Endothelial cell of hepatic sinusoid (primary cell): ENCODE measurements at regions not wholly inside any gene's neighbourhood (a gene's known extent, or its start where the extent isn't known, plus 50 kb on each side); places are given as distances from the start of the nearest gene placed in this dataset.

Source experiments
- in situ Hi-C: cut with HindIII; loops from 2 replicates; pipeline ENCODE4 v1.10.0; 2017; ENCODE audit warnings: low sequenced_read_pairs

DNA sequence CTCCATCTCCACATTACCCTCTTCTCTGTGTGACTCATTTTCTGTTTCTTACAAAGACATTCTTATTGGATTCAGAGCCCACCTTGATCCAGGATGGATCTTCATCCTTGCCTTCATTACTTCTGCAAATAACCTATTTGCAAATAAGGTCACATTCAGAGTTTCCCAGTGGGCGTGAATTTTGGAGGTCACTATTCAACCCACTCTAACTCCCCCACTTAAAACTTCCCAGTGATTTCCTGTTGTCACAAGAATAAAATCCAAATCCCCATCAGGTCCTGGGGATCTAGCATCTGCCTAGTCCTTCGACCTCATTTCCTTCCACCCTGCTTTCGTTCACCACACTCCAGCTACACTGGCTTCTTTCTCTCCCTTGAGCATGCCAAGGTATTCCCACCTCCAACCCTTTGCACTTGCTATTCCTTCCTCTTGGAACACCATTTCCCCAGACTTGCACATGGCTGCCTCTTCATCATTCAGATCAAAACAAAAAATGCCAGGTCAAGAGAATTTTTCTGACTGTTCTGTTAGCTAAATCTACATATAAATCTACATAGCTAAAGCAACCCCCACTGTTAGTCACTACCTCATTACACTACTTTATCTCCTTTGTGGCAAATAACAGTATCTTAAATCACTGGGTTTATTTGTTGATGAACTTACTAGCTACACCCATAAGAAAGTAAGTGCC lies 187.2 kb downstream of the TOMM20 start:
- in situ Hi-C loops, result no loop called here

GRCh38 chr1:234940841-234941240 lies 187.8 kb downstream of the TOMM20 start:
- in situ Hi-C loops, result no loop called here

GRCh38 chr1:234938924-234939323 lies 189.7 kb downstream of the TOMM20 start:
- in situ Hi-C loops, result no loop called here

GRCh38 chr1:234938135-234938534 lies 190.5 kb downstream of the TOMM20 start:
- in situ Hi-C loops, result no loop called here

- in situ Hi-C loops, result no loop called here
Measured at GRCh38 chr1:234936612-234937389, 191.8 kb downstream of the TOMM20 start.

GRCh38 chr1:234934611-234935033 lies 194.0 kb downstream of the TOMM20 start:
- in situ Hi-C loops, result no loop called here

DNA sequence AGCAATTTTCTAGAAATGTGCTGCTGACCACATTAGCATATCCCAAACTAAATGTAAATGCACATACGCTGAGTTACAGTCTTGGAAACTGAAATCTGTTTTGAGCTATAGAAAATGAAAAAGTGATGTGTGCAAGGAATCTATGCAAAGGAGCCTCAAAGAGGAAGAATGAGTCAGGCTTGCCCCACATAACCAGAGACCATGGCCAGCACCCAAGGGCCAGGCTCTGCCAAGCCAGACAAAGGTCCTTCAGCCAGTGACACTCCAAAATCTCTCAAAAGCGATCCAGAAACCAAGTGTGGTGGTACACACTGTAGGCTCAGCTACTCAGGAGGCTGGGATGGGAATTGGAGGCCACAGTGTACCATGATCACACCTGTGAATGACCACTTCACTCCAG lies 195.2 kb downstream of the TOMM20 start:
- in situ Hi-C loops, result no loop called here

DNA sequence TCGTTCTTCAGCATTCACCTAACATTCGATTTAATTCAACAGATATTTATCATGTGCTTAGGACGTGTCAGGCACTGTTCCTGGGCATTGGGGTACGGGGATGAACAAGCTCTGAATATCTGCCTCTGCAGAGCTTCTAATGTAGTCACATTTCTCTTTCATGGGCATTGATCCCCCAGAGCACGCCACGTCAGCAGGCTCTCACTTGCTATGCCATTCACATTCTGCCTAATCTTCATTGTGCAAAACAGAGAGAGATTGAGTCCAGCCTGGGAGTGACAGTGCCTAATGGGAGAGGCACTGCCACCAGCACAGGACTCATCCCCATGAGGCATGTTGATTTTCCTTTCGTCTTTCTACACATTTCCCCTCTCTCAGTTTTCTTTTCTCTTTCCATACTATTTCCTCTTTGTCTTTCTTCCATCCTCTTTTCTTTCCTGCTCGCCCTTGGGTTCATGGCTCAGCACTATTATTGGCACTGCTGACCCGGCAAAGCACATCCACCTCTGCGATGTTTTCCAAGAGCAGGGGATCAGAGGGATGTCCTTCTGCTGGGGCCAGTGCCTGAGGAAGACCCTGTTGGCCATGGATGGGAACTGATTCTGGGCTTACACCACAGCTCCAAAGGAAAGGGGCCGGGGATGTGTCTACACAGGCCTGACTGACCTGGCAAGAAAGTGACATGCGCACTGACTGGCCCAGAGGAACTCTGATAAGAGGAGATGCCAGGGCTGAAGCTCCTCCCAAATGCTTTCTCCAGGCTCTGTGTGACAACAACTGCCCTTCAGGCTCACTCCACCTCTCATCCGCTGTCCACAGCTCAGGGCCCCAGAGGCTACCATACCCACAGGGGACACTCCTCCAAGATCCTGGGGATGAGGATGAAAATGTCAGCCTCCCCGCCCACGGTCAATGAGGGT lies 195.9 kb downstream of the TOMM20 start:
- in situ Hi-C loops, result no loop called here

GRCh38 chr1:234932106-234932505 lies 196.5 kb downstream of the TOMM20 start:
- in situ Hi-C loops, result no loop called here

DNA sequence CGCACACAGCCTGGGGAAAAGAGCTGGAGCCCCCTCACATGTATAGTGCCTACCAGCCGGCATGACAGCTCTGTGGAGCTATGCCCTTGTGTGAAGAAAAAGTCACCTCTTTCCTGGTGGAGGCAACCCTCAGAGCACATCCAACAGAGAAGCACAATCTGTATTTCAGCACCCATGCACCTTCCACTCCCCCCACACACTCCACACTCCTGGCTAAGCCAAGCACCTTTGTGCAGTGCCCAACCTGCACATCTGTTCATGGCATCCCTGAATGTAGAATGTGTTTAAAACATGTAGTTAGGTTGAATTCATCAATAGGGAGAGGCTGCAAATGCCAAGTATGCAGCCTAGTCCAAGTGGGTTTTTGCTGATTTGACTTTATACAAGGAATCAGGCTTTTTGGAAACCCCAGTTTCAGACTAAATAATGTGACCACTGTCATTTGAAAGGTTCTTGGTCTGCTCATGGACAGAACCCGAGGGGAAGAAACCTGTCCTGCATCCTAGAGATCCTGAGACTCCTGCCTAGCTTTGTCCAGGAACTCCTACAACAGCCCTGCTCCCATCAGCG lies 197.1 kb downstream of the TOMM20 start:
- in situ Hi-C loops, result no loop called here

DNA sequence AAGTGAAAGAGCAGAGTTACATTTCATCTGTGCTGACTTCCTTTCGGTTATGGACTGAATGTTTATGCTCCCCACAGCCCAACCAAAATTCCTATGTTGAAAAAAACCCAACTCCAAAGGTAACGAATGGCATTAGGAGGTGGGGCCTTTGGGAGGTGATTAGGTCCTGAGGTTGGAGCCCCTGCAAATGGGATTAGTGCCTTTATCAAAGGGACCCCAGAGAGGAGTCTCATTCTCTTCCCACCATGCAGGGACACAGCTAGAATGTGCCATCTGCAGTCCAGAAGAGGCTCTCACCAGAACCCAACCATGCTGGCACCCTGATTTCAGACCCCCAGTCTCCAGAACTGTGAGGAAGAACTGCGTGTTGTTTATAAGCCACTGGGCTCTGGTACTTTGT lies 199.3 kb downstream of the TOMM20 start:
- in situ Hi-C loops, result no loop called here

DNA sequence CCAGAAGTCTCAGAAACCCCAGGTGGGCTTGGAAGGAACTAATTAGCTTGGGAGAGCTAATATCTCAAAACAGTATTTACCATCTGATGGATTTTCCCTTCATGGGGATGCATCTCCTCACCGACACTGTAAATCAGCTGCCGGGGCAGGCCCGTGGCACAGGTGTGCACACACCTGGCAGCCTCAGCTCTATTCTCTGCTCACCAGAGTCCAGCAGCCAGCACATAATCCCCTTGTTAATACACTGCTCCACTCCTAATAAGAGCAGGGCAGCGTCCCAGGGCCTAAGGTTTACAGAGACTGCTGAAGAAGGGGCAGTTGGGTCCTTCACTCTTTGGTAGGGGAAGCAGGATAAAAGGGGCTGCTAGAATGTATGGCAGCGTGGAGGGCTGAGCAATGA lies 200.0 kb downstream of the TOMM20 start:
- in situ Hi-C loops, result no loop called here

DNA sequence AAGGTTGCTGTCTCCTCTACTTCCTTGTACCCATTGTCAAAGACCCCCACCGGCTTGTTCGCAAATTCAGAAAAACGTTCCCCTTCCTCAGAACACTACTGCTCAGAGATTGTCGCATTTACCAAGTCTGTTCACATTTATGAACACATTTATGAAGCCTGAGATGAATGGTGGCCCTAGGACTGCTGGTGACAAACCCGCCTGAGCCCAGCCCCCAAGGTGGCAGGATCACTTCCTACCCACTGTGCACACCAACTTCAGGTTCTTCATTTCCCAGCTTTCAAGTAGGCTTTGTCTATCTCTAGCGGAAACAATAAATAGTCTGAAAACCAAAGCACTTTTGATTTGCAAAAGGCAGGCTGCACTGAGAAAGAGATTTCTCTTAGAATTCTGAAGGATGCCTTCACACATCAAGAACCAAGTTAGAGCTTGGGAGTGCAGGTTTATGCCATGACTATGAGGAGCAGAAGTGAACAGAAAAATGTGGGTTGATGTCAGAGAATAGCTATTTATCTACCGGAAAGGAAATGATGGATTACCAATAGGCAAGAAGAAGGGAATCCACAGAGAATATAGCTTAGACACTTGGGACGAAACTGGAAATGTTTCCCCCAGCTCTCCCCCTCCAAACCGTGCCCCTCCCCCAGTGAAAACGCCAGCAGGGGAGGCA lies 200.5 kb downstream of the TOMM20 start:
- in situ Hi-C loops, result no loop called here

DNA sequence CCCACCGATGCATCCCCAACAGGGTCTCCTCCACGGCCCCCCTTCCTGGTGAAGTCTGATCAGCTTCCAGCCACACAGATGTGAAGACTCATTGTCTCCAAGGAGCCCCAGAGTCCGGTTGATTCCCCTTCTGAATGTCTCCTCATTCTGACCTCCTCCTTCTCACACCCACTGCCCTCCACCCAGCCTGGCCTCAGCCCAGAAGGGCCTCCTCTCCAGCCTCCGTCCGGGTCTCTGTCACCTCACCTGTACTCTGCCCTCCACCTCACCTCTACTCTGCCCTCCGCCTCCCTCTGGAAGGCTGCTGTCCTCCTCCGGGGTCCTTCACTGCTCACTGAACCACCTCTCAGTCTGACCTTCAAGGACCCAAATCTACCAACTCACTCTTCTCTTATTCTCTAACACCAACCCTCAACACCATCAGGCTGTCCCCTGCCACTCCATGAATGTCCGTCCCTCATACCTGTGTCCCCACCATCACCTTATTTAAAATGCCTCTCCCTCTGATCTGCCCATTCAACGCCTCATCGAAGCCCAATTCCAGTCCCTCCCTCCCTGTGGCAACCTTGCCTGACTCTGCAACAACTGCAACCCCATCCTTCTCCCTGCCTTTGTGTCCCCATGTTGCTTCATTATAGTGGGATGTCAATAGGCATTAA lies 201.2 kb downstream of the TOMM20 start:
- in situ Hi-C loops, result no loop called here

DNA sequence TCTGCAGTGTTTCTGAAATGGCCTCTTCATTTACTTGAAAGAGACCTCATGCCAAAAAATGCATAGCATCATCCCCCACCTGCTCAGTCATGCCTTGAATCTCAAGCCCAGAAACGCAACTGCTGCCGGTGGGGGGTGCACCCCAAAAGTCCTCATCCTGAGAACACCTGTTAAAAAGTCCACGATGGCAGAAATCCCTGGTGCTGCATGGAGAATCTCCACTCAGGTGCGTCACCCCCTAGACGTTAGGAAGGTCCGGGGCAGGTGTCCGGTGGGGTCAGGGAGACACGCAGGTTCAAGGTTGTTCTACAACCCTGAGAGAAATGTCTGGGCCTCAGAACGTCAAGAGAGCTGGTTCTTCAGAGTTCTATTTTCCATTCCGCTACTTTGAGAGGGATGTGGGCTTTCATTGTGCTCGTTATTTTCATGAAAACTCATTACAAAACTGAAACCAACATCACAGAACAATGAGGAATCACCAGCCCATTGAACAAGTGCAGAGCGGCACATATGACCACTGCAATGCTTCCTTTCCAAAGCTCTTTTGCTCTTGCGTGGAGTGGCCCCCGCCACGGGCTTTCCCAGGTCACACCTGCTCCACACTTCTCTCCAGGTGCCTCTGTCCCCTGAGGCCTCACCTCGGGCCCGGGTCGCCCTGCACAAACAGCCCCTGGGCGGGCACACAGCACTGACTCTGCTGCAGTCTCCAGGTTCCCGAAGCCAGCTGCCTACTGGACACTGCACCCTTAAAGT lies 201.9 kb downstream of the TOMM20 start:
- in situ Hi-C loops, result no loop called here

GRCh38 chr1:234926264-234926558 lies 202.4 kb downstream of the TOMM20 start:
- in situ Hi-C loops, result no loop called here

- in situ Hi-C loops, result no loop called here
Measured at GRCh38 chr1:234925440-234926263, 203.0 kb downstream of the TOMM20 start.

DNA sequence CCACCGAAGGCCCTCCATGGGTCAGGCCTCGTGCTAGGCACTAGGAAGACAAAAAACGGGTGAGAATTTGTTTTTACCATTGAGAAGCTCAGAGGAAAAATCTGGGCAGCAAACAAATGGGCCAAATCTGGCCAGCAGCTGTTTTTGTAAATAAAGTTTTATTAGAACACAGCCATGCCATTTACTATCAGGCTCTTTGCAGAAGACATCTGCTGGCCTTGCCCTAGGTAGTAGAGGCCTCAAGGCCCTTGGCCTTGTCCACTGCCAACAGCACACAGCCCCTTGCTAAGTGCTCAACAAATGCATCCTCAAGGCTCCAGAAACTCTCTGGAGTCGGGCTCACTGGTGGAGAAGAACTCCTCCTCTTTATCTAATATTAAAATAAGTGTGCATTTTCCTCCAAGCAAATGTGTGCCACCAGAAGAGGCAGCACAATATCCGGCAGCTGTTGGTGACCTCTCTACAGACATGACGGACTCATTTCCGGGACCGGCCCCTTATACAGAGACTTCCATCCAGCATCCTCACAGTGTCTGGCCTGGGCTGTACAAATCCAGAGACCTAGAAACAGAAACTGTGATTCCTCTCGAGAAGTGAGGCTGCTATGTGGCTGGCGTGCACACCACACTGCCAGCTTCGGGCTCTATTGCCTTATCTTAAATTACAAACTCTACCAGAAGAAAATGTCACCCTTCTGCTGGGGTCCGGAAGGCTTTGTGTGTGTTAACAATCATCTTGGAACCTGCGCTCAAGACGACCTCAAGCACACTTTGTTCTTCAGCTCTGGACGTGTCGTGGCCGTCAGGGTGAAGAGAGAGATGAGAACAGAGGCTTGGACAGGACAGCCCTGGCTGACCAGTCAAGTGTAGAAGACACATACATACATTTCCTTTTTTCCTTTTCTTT lies 203.9 kb downstream of the TOMM20 start:
- in situ Hi-C loops, result no loop called here
